HG02981 (cell line): ENCODE measurements at regions not wholly inside any gene's neighbourhood (a gene's known extent, or its start where the extent isn't known, plus 50 kb on each side); places are given as distances from the start of the nearest gene placed in this dataset.
A peak's percentile ranks its signal among the peaks of the same experiment; 100 is the strongest.

Experiments
- ATAC-seq: cut with Tn5 transposase; IDR thresholded peaks from one replicate; pipeline ENCODE4 v1.9.1; 2021; ENCODE audit warnings: mild to moderate bottlenecking, moderate library complexity; ENCODE audit not compliant: unreplicated experiment

DNA sequence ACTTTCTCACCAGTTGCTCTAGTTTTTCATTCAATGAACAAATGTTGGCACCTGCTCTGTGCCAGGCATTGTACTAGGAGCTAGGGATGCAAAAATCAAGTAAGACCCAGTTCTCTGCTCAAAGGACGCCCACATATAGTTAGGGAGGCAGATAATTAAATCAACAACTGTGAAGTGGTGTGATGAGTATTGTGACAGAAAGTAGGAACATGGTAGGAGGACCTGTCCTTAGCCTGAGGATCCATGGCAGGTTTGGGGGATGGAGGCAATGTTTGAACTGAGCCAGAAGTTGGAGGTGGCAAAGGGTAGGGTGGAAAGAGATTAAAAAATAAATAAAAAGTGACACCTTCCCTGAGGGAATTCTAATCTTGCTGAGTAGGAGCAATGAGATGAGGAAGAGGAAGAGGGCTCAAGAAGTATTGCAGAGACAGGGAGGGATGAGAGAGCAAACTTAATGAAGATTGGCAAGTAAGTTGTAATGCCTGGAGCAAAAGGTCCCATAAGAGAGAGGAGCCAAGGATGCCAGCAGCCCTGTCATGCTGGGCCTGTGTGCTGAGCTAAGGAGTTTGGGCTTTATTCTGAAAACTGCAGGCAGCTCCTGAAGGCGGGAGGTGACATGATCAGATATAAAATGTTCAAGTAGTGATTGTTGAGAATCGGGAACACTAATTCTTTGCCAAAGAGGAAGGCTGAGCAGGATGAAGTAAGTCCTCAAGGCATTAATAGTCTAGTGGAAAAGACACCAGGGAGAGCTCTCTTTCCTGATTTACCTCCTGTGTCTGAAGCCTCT, 184.3 kb upstream of the PPP2R3A start:
- ATAC-seq, result no peak

DNA sequence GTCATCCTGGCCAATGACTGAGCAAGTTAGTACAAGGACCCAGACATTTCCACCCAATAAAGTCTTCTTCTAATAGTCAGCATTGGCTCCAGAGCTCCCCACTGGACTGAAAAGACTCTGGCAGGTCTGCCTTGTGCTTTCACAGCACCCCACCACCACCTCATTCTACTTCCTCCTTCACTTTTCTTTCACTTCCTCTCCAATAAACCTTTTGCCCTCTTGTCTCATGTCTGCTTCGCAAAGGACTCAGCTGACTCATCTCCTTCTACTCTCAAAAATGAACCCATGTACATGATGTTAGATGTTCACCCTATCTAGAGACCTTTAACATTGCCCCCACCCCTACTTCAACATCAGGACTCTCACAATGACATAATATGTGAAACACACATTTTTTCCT, 181.0 kb upstream of the PPP2R3A start:
- peak; percentile 69 for ATAC-seq

DNA sequence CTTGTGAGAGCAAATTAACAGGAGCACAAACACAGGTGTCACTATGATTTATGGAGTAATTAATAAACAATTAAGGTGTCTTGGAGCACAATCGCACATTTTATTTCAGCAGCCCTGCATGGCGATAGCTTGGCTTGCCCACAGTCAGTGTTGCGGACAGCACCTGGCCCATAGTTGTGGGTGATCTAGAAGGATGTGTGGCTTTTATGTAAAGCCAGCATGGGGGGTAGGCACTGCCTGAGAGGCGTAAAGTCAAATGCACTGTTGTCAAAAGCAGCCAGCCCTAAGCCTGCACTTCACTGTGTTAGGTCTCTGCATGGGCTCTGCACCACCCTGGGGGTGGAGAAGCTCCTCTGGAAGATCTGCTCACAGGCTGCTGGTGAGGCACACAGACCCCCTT, 177.4 kb upstream of the PPP2R3A start:
- ATAC-seq, result no peak

DNA sequence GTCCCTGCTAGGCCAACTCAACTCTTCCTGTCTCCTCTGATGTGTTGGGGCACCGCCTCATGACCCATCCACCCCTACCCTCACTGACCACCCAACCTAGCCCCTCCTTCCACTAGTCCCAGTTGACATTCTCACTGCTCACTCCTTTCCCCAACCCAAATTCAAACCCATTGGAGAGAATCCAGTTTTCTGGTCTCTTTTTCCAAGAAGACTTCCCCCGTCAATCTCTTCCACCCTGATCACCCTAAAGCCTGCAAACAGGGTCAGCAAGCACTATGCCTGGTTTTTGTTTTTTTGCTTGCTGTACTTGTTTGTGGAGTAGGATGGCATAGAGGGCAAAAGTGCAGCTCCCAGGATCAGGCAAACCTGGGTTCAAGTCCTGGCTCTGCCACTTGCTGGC, 176.6 kb upstream of the PPP2R3A start:
- ATAC-seq, result no peak

DNA sequence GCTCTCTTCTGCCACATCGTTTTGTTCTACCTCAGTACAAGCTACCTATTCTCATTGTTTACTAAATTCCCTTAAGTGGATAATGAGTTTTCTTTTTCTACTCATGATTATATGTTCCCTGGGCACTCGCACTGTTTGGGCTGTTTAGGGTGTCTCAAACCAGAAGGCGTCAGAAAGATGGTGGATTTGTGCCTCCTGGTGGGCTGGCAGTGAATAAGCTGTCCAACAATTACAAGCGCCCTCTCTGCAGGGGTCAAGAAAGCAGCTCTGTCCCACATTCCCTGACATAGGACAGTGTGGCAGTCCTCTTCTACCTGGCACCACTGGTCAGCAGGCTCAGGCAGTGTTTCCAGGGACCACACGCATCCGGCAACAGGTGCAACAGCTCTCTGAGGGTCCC, 173.4 kb upstream of the PPP2R3A start:
- no peak for ATAC-seq

DNA sequence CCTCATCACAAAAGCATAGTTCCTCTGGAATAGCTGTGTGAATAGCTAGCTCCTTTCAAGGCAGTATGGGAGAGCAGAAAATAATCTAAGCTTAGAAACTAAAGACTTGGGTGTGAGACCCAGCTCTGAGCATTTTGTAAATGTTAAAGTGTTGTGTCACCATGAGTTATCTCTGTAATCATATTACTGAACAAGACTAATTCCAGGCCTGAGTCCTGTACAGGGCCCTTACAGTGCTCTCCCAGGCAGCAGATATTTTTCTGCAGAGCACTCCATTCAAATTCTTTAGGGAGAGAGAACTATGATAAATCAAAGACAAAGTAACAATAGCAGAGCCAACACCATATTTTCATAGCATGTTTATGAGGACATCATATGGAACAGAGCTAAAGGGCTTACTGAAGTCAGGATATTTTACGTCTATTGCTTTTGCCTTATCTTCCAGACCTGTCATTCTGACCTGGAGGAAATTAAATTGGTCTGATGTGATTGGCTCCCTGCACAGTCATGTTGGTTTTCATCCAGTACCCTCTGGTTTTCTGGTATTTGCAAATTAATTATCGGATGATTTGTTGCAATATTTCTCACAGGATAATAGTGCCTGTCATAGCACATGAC, 172.6 kb upstream of the PPP2R3A start:
- no peak for ATAC-seq

DNA sequence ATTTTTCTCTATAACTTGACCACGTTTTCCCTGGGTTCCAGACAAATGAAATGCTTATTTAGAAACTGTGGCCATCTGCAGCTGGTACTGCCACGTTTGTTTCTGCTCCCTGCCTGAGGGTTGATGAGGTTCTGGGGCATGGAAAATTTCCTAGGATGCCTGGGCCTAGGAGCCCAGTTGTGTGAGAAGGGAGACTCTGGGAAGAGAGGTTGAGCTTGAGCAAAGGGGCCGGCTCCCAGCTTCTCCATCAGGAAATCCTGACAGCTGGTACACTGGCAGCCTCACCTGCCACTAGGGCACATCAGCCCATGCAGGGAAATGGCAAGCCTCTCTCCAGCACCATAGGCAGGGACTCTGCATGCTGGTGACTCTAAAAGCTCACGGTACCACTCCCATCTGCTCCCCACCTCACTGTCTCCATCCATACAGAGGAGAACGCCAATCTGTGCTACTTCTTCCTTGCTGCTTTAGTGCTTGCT, 165.4 kb upstream of the PPP2R3A start:
- no peak for ATAC-seq

DNA sequence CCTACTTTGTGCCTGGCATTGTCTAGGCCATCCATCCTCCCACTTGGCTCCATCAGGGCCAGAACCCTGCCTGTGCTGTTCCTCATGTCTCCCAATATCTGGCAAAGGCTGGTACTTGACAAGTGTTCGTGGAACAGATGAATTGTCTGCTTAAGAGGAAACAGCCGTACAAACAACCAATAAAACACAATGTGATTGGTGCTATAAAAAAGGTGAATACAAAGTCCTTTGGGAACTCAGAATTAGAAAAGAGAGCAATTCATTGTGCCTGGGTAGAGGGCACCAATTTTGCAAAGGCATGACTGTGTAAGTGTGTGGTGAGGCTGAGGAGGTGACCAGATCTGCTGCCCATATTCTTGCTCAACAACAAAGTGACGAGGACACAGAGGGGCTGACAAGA, 164.5 kb upstream of the PPP2R3A start:
- ATAC-seq, result no peak

DNA sequence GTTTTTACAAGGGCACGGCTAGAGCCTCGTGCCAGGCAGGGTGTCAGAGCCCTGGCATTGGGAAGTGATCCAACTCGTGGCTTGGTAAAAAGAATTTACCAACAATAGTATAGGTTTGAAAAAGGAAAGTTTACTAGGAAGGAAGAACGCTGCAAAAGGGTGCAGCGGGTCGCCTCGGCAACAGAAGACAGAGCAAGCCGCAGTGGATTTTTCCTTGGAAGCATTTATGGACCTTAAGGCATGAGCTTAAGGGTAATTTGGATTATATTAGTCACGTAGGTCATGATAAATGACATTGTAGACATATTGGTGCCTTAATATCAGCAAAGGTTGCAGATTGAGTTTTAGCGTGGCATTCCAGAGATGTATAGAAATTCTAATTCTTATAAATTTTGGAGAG, 163.4 kb upstream of the PPP2R3A start:
- no peak for ATAC-seq

DNA sequence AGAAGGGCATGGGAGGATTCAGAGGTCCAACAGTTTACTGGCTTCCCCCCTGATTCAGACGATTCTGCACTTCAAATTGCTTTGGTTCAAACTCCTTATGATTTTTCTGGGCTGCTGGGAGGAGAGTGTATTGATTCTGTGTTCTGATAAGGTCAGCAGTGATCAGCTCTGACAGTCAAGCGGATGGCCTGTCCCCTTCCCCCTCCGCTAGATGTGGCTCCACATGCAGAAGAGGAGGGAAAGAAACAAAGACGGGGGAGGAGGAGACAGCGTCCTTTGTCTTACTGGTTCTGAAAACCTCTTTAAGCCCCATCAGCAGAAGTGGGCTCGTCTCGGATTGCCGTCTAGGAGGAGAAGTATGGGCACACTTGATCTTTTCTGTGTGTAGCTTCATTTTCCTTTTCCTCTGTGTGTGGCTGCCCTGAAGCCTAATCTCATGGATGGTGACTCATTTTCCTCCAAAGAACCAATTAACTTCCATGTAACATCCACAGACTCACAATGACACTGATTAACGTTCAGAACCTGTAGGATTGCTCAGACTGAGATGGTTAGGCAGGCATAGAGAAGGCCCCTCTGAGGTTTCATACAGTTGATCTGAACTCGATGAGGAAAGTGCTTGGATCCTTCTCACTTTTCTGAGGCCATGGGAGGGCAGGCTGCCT, 162.4 kb upstream of the PPP2R3A start:
- ATAC-seq, result no peak

DNA sequence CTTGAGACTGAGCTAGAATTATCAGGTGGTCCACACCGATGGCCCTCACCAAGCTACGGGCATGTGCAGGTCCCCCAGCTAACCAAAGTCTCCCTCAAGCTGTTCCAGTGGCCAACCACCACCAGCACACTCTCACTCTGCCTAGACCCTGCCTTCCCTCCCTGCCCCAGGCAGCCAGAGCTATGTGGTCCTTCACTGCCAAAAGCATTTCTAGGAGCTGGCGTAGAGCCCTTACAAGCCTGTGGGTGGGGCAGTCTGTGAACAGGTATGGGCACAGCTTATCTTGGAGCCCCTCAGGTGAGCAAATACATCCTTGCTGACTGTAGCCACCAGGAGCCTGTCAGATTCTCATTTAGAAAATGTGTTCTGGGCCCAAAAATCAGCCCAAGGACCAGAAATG, 159.8 kb upstream of the PPP2R3A start:
- ATAC-seq, result no peak

DNA sequence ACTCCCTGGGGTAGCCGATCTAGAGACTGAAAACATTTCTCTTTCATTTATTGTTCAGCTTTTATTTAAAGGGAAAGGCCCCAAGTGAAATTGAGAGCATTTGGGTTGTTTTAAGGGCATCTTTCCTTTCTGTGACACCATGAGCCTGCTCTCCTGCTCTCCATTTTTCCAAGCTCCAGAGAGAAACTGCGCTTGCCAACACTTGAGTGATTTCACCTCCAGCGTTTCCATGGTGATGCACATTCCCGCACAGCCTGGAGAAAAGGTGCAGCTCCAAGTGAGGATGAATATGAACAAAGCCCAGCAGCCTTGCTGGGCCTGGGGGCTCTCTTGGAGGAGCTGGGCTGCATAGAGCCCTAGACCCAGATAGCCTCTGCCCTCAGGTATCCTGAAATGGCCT, 159.2 kb upstream of the PPP2R3A start:
- ATAC-seq, result no peak

DNA sequence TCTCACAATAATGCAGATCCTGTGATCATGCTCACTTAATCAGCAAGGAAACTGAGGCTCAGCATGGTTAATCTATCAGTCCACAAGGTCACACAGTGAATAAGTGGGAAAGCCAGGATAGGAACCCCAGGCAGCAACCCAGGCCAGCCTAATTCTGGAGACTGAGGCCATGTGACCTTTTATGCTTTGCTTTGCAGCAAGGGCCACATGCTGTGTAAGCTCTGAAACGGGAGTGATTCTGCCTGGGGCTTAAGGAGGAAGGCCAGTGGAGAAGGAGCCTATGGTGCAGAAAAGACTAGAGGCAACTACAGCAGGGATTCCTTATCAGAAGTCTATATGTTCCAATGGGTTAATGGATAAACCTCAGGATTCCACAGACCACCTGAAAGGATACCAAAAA, 157.6 kb upstream of the PPP2R3A start:
- ATAC-seq, result no peak

DNA sequence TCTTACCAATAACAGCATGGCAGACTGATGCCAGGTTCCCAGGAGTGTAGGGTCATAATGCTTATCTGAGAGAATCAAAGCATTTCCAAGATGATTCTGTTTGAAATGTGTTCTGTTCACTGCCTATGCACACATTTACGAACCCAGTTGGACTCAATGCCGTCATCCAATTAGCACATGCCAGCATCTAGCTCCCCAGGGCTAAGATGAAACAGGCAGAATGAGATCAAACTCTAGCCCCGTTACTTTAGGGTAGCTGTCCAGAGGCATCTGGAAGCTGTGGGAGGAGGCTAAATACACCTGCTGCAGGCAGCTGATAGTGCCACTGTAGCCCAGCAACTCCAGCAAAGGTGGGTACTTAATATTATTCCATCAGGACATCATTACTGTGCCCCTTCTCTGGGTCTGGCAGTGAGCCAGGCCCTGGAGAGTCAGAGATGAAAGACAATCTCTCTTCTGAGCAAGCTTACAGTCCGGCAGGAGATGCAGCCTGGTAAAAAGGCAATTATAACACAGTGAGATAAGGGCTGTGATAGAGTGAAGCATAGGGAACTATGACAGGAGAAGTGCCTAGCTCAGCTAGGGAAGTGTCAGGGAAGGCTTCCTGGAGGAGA, 156.4 kb upstream of the PPP2R3A start:
- ATAC-seq, result no peak

DNA sequence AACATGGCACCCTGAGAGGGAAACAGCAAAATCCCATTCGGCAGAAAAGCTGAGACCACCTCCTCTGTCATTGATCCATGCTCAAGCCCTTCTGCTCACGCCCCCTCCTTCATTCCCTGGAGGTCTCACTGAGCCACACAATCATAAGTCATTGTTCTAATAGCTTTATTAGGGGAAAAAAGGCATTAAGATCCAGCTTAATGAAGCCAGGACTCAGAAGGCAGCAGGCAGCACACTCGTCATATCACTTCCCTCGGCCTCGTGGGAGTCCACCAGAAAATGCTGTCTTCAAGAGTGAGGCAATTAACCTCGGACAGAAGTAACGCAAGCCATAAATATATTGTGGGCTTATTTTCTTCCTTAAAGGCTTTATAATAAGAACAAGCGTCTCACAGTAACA, 153.9 kb upstream of the PPP2R3A start:
- no peak for ATAC-seq

DNA sequence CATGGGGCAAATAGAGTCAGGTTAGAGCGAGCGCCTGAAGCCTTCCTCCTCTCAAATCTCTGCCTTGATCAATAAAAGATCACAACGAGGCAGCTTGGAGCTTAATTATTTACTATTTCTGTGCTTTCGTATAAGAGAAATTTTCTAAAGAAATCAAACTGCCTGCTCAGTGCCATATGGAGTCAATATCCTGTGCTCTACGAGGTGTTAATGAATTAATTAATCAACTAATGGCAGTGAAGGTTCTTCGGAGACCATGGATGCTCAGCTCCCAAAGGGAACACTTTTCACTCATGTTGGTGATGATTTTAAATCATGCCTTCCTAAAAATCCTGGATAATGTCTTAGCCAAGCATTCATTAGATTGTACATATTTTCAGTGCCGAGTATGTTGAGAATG, 153.5 kb upstream of the PPP2R3A start:
- ATAC-seq, result no peak

DNA sequence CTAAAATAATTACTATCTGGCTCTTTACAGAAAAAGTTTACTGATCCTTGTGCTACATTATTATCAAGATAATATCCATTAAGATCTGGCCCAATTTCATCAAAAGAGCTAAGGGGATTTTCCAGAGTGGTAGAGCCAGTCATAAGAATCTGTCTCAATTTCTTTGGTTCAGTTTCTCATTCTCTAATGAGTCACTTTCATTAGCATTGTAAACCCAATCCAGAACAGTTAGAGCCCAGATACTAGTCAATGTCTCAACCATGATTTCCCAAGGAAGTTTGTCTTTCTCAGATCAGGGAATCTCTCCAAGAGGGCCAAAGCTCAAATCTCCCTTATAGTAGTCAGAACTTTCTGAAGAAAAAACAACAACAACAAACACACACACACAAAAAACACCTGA, 131.1 kb upstream of the PPP2R3A start:
- ATAC-seq, result no peak

DNA sequence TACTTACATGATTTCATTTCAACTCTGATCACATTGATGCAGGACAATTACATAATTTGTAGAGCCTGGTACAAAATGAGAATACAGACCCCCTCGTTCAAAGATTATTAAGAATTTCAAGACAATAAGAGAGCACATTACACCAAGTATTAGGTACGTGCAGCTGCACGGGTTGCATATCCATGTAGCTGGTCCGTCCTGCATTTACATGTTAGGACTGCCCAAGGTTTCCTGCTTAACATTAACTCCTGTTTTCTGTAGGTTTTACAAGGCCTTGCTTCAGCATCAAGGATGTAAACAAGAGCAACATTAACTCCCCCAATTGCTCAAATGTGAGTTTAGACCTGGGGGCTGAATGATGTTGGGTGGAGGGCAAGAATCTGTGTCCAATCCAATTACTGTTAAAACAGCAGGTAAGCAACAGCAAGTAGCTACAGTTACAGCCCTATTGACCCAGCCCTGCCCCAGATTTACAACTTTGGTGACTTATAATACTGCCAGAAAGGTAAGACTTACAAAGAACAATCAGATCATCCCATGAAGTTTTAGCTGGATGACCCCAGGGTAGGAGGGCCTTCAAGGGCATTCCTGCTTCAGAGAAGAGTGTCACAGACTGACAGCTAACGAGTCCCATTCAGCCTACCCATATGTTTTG, 127.4 kb upstream of the PPP2R3A start:
- no peak for ATAC-seq

DNA sequence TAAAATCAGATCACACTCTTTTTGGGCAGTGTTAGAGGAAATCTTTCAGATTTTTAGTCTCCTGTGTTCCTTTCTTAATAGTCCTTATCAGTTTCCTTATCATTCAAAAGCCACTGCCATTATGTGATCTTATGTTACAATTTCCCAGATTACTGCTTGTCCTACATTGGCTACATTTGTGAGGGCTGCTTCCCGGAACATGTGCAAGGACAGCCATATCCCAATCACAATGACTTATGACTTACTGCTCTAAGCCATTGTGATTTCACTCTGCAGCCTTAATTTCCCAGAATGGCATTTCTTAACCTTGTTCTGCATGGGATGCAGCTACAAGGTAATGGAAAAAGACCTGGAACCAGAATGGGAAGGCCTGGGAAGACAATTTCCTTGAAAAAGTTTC, 125.1 kb upstream of the PPP2R3A start:
- ATAC-seq, result no peak

DNA sequence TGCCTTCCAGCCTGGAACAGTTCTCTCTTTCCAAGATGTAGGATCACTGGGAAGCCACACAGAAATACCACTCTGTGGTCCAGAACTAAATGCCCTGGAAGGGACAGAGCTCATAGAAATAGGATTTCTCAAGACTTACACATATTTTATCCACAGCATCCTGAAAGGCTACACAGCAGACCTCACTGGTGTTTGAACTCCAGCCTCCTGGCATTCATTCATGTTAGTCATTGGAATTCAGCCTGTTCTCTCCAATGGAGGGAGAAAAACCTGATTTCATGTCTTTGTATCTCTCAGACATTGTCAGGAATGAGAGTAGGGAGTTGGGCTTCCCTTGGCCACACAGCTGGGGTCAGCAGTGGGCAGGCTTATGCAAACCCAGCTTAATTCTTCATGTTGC, 121.1 kb upstream of the PPP2R3A start:
- ATAC-seq, result no peak

DNA sequence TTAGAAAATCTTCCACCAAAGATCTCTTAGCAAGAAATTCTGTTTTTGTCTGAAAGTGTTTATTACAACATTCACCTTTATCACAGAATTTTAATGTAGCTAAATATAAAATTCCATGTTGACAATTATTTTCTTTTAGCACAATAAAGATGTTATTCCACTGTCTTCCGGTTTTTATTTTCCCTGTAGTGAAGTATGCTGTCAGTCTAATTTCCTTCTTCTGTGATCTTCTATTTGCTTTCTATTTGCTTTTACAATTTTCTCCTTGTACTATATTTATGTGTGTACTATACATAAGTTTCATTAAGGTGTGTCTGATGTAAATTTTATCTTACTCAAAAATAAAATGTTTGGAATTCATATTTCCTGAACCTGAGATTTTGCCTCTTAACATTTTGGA, 117.5 kb upstream of the PPP2R3A start:
- ATAC-seq, result no peak
